KMS-11 (cell line): ENCODE measurements at regions not wholly inside any gene's neighbourhood (a gene's known extent, or its start where the extent isn't known, plus 50 kb on each side); places are given as distances from the start of the nearest gene placed in this dataset.

Experiments used
- H2AFZ ChIP-seq: fragments of 200-600 bp; sonication (generic); 2 replicates; pipeline ENCODE4 v1.6.1; 2016; ENCODE audit warnings: antibody characterized with exemption, mixed run types, low read depth
- H3K27ac ChIP-seq: fragments of 200-600 bp; sonication (generic); 2 replicates; pipeline ENCODE4 v1.6.1; 2016; ENCODE audit warnings: mild to moderate bottlenecking, mixed run types
- H3K27me3 ChIP-seq: fragments of 200-600 bp; sonication (generic); 2 replicates; pipeline ENCODE4 v1.6.1; 2017; ENCODE audit warnings: mild to moderate bottlenecking, low read depth, mixed run types, moderate library complexity; ENCODE audit not compliant: insufficient read depth
- H3K36me3 ChIP-seq: fragments of 200-600 bp; sonication (generic); 2 replicates; pipeline ENCODE4 v1.6.1; 2017; ENCODE audit warnings: mild to moderate bottlenecking, mixed run types; ENCODE audit not compliant: insufficient read depth
- H3K4me1 ChIP-seq: fragments of 200-600 bp; sonication (generic); 2 replicates; pipeline ENCODE4 v1.6.1; 2016; ENCODE audit warnings: mild to moderate bottlenecking, low read depth, mixed run types; ENCODE audit not compliant: poor library complexity, severe bottlenecking
- H3K4me2 ChIP-seq: fragments of 200-600 bp; sonication (generic); 2 replicates; pipeline ENCODE4 v1.7.0; 2016; ENCODE audit warnings: mild to moderate bottlenecking, mixed run types
- H3K4me3 ChIP-seq: fragments of 200-600 bp; sonication (generic); IDR thresholded peaks from 2 replicates; pipeline ENCODE4 v1.6.1; 2017; ENCODE audit warnings: low read depth, low read length, mixed read lengths; ENCODE audit not compliant: insufficient read depth
- H3K79me2 ChIP-seq: fragments of 200-600 bp; sonication (generic); 2 replicates; pipeline ENCODE4 v1.6.1; 2016; ENCODE audit warnings: low read depth, mixed run types; ENCODE audit not compliant: insufficient read depth
- H3K9ac ChIP-seq: fragments of 200-600 bp; sonication (generic); 2 replicates; pipeline ENCODE4 v1.6.1; 2016; ENCODE audit warnings: mild to moderate bottlenecking, mixed run types
- H4K20me1 ChIP-seq: fragments of 200-600 bp; sonication (generic); 2 replicates; pipeline ENCODE4 v1.6.1; 2016; ENCODE audit warnings: mild to moderate bottlenecking, mixed run types; ENCODE audit not compliant: insufficient read depth
- CTCF ChIP-seq: fragments of 200-600 bp; sonication (generic); conservative IDR thresholded peaks from 2 replicates; pipeline ENCODE4 v1.6.1; 2017; ENCODE audit warnings: low read depth, mild to moderate bottlenecking, antibody characterized with exemption, low read length, moderate library complexity, mixed read lengths

GRCh38 chr19:27887946-27888345, 1325.0 kb downstream of the UQCRFS1 start:
- Histone ChIP-seq H3K4me1 (no peaks in the 10 kb centered on the region), H3K4me2 (no peak overlapping the region), H4K20me1 (no peaks in the 10 kb centered on the region), H3K27ac (no peak overlapping the region), H3K27me3 (no peaks in the 10 kb centered on the region), H3K4me3 (no peak overlapping the region), H3K36me3 (no peaks in the 10 kb centered on the region), H2AFZ (no peak overlapping the region), H3K9ac (no peak overlapping the region), H3K79me2 (no peaks in the 10 kb centered on the region)
- TF ChIP-seq CTCF = no peak

DNA sequence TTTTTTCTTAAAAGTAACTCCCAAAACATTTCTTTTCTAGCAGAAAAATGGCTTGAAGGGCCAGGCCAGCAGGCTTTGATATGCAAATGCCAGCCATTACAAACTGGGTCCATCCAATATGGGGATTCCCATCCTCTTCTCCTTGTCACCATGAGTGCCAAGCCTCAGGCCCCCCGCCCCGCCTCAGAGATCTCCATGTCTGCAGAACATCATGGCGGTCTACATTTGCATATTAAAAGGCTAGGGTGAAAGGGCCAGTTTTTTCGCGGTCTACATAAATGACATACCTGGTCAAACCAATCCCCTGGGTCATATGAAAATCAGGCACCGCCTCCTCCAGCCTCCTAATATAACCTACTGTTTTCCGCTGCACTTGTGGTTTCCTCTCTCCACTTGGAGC, 1327.6 kb downstream of the UQCRFS1 start:
- Histone ChIP-seq H4K20me1 (no peaks in the 10 kb centered on the region), H3K36me3 (no peaks in the 10 kb centered on the region), H3K27ac (no peak overlapping the region), H3K27me3 (no peaks in the 10 kb centered on the region), H2AFZ (no peak overlapping the region), H3K4me1 (no peaks in the 10 kb centered on the region), H3K4me2 (no peak overlapping the region), H3K9ac (no peak overlapping the region), H3K4me3 (no peak overlapping the region), H3K79me2 (no peaks in the 10 kb centered on the region)
- TF ChIP-seq CTCF = no peak

GRCh38 chr19:27884376-27884775, 1328.6 kb downstream of the UQCRFS1 start:
- no peaks in the 10 kb centered on the region for H3K27me3 ChIP-seq
- no peaks in the 10 kb centered on the region for H3K4me1 ChIP-seq
- TF ChIP-seq CTCF = no peak
- H3K79me2 ChIP-seq = no peaks in the 10 kb centered on the region
- H3K4me2 ChIP-seq = no peak overlapping the region
- no peak overlapping the region for H2AFZ ChIP-seq
- H3K27ac ChIP-seq = no peak overlapping the region
- no peak overlapping the region for H3K4me3 ChIP-seq
- H3K9ac ChIP-seq = no peak overlapping the region
- H3K36me3 ChIP-seq = no peaks in the 10 kb centered on the region
- no peaks in the 10 kb centered on the region for H4K20me1 ChIP-seq

DNA sequence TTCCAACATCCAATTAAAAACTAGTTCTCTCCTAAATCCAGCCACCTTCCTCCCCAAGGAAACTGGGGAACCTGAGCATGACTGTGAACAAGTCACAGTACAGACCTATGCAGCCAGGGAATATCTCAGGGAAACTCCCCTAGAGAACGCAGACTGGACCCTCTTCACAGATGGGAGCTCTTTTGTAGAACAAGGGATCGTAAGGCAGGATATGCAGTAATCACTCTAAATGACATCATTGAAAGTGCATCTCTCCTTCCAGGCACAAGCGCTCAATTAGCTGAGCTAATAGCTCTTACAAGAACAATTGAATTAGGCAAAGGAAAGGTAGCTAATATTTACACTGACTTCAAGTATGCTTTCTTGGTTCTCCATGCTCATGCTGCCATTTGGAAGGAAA, 1331.7 kb downstream of the UQCRFS1 start:
- H3K4me2 ChIP-seq = no peak overlapping the region
- no peaks in the 10 kb centered on the region for H3K79me2 ChIP-seq
- no peaks in the 10 kb centered on the region for H3K27me3 ChIP-seq
- no peak overlapping the region for H3K9ac ChIP-seq
- H3K27ac ChIP-seq = no peak overlapping the region
- no peak overlapping the region for H3K4me3 ChIP-seq
- TF ChIP-seq CTCF = no peak
- H2AFZ ChIP-seq = no peak overlapping the region
- H3K36me3 ChIP-seq = no peaks in the 10 kb centered on the region
- H4K20me1 ChIP-seq = no peaks in the 10 kb centered on the region
- H3K4me1 ChIP-seq = no peaks in the 10 kb centered on the region
